IPS DF 4.7 (cell line): ENCODE measurements at regions not wholly inside any gene's neighbourhood (a gene's known extent, or its start where the extent isn't known, plus 50 kb on each side); places are given as distances from the start of the nearest gene placed in this dataset.
"Not testable (repeated sequence)": the region's sequence is repeated elsewhere in the genome, so short reads cannot be mapped to it uniquely, and the experiment has no call there.

Experiments
- DNase-seq: peaks from one replicate; pipeline ENCODE4 v3.0.0-alpha.2; 2013; ENCODE audit warnings: low spot score; ENCODE audit errors: extremely low read depth

- DNase-seq = no peak
Observed at GRCh38 chr6:14977747-14978382, 268.0 kb upstream of the JARID2 start.

GRCh38 chr6:14981960-14982359 lies 263.9 kb upstream of the JARID2 start:
- DNase-seq = no peak

DNA sequence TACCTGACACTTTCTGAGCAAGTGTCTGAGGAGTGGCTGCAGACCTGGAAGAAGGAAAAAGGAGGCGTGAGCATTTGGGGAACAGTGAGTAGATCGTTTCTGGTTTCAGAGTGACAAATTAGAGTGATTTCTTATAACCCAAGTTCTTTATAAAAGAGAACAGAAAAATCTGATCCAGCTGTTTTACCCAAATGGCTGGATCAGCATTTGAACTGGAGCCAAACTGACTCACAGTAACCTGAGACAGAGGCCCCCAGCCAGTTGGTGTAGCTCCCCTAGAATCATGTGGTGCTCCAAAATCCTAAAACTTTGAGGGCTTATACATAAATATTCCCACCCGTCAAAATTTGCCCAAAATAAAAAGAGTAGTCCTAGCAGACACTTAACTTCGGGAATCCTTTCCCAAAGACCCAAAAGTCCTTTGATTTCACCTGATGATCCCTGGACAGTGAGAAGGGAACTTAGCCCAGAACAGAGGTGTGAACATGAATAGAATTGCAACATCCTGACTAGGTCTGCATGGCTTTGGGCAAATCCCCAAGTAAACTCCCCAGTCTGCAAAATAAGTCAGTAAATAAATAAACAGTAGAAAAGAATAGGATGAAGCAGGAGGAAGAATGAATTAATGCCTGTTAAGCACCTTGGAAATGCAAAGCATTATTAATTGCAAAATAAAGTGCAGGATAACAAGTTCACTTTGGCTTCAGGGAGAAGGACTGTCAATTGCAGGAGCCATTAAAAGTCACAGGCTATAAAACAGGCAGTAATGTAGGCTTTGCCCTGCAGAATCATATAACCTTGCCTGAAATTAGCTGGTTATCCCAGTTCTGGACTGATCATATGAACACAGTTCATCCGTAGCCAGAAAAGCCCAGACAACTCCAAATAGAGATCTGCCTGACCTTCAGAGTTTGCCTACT lies 262.0 kb upstream of the JARID2 start:
- no peak for DNase-seq

GRCh38 chr6:14984519-14984853 lies 261.4 kb upstream of the JARID2 start:
- no peak for DNase-seq

DNA sequence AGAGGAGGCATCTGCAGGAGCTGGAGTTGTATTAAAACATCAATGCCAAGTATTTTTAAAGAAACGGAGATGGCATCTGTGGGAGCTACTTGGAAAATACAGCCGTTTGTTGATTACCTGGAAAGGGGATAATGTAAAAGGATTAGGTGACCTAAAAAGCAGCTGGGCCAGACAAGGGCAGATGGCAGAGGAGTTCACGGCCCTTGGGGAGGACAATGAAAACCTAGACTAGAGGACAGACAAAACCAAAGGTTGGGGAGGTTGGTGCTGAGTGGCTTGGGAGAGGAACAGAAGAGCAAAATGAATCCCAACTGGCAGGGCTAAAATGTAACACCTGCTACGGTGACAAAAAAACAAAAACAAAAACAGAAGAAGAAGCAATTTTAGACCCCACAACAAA lies 260.5 kb upstream of the JARID2 start:
- no peak for DNase-seq

DNA sequence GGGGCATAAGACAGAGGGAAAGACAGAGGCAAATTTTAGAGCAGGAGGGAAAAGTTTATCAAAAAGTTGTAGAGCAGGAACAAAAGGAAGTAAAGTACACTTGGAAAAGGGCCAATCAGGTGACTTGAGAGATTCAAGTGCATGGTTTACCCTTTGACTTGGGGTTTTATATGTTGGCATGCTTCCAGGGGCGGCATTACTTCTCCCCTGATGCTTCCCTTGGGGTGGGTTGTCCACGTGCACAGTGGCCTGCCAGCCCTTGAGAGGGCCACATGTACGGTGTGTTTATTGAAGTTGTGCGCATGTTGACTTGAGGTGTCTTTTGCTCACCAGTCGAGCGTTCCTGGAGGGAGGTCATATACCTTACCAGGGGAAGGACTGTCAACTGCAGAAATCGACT lies 259.5 kb upstream of the JARID2 start:
- no peak for DNase-seq

DNA sequence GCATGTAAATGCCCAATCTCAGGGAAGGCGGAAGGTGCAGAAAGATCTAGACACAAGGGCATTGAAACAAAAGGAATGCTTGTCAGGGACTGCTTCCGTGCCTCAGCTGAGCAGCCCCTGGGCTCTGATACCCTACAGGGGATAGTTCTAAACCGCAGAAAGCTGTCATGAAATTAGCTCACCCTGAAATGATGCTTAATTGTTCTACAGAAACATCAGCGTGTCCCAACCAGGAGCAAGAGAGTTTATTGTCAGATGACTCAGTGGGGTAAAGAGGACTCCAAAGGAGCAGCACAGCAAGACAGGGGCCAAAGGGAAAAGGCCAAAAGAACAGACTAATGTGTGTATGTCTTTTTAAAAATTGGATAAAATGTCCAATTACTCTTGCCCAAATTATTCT lies 258.4 kb upstream of the JARID2 start:
- no peak for DNase-seq

- no peak for DNase-seq
Observed at GRCh38 chr6:14992382-14992781, 253.5 kb upstream of the JARID2 start.

GRCh38 chr6:14995208-14995607 lies 250.7 kb upstream of the JARID2 start:
- no peak for DNase-seq

DNA sequence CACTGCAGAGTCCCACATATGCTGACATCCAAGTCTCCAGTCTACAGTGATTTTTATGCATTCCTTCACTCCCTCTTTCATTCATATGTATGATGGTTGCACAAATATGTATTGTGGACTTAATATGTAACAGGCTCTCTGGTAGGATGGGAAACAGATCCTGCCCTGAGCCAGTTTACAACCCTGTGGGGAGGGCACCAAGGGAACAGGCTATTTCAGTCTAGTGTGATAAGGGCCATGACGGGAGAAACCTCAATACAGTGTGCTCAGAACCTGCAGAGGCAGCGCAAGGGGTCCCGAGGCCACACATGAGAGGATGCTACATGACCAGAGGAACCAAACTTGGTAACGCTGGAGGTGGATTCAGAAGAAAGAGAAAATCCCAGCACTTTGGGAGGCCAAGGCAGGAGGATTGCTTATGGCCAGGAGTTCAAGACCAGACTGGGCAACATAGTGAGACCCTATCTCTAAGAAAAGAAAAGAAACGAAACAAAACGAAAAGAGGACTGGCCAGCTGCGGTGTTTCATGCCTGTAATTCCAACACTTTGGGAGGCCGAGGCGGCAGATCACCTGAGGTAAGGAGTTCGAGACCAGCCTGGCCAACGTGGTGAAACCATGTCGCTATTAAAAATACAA lies 249.8 kb upstream of the JARID2 start:
- no peak for DNase-seq

- no peak for DNase-seq
Observed at GRCh38 chr6:14996892-14997291, 249.0 kb upstream of the JARID2 start.

DNA sequence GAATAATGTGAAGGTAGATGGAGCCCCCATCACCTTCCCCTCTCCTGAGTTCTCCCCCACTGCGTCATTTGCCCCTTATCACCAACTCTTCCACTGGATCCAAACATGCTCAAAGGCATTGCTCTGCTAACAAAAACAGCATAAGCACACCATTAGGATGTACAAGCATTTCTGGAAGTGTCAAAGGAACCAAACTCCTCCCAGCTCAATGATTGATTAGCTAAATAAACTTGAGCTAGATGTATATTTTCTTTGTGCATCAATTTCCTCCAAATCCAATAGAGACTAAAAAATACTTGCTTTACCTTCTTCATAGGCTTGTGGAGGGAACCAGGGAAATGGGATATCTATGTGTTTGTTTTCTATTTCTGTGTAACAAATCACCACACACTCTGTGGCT lies 248.4 kb upstream of the JARID2 start:
- DNase-seq = no peak

DNA sequence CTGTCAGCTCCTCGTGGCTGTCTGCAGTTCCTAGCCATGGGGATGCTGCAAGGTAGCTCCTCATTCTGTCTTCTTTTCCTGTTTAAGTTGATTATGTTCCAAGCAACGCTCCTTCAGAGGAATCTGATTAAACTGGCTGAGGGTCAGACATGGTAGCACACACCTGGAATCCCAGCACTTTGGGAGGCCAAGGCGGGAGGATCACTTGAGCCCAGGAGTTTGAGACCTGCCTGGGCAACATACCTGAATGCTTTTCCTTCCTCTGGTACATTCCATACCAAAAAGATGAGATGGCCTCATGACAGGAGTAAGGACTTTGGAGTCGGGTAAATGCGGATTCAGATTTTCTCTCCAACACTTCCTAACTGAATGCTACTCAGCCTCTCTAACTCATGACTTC lies 246.8 kb upstream of the JARID2 start:
- DNase-seq = no peak

DNA sequence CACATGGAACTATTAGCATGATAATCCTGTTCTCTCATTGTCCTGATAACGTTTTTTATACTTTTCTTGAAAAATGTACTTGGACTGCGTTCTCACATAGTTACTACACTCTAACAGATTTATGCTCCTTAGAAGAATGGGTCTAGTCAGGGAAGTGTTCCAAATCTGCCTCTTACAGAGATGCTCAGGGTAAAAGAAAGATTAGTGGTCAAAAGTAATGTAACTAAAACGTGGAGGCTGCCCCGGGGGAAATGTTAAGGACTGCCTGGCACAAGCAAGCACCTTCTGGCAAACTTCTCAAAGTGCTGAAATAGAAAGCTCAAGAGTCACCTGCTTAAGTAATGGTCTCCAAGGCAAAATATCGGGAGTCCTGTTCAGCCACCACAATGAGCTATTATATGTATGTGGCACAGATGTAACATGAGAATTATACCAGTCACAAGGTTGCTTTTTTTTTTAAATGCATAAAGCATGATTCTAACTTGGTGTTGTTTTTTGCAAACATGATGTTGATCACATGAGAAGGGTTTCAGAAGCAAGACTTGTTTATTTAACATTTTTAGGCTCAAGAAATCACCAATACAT lies 244.5 kb upstream of the JARID2 start:
- DNase-seq = no peak

DNA sequence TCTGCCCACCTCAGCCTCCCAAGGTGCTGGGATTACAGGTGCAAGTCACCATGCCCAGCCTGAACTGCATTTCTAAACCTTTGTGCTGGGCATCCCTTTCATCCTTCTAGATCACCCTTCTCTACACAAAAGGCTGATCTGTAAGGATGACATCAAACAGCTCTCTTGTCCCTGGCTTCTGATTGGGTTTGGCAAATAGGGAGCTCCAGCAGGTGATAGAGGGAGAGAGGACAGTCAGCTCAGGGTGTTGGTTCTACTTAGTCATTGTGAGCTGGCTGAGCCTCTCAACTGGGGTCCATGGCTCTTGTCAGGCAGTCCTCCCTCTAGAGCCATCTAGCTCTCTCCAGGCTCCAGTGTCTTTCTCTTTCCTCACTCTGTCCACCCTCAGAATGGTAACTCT lies 237.6 kb upstream of the JARID2 start:
- DNase-seq = no peak

GRCh38 chr6:15014958-15015357 lies 230.9 kb upstream of the JARID2 start:
- DNase-seq = no peak

DNA sequence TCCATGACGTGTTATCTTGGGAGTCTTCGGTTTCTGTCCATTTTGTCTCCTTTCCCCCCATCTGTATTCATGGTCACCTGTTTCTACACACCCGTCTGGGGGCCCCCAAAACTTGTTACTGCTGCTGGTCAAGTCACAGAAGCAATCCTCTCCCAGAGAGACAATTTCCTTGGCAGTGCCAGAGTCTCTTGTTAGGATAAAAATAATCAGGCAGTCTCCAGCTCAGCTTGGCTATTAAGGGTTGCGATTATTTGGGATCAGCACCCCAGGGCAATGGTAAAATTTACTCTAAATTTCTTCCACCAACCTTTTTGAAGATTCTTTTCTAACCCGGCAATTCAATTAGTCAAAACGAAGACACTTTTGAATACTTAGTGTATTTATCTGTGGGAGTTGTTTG lies 229.1 kb upstream of the JARID2 start:
- DNase-seq = no peak

GRCh38 chr6:15017261-15017660 lies 228.6 kb upstream of the JARID2 start:
- DNase-seq = no peak

DNA sequence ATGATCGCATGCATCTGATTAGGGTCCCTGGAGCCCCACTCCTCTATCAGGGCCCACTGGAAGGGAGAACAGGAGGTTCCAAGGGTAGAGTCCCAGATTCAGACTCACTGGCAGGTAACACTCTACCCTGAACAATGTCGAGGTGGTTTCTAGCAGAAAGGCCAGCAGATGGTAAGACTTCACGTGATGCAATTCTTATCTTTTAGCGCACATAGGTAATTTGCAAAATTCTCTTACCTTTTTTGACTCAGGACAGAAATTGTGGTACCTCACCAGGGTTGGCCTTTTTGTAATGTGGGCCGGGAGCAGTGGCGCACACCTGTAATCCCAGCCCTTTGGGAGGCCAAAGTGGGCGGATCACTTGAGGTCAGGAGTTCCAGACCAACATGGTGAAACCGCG lies 228.1 kb upstream of the JARID2 start:
- no peak for DNase-seq

DNA sequence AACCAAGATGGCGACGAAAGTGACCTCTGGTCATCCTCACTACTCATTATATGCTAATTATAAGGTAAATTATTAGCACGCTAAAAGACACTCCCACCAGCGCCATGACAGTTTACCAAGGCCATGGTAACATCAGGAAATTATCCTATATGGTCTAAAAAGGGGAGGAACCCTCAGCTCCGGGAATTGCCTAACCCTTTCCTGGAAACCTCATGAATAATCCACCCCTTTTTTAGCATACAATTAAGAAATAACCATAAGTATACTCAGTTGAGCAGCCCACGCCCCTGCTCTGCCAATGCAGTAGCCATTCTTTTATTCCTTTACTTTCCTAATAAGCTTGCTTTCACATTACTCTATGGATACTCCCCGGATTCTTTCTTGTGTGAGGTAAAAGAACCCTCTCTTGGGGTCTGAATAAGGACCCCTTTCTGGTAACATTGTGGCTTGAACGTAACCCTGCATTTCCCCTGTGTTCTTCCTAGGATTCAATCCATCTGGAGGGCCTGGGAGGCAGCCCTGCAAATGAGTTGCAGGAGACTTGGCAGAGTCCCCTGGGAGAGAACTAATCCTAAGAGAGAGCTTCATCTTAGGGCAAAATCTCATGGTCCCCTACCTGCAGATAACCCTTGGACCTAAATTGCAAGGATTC lies 225.6 kb upstream of the JARID2 start:
- DNase-seq = no peak

- no peak for DNase-seq
Observed at GRCh38 chr6:15021074-15021473, 224.8 kb upstream of the JARID2 start.

DNA sequence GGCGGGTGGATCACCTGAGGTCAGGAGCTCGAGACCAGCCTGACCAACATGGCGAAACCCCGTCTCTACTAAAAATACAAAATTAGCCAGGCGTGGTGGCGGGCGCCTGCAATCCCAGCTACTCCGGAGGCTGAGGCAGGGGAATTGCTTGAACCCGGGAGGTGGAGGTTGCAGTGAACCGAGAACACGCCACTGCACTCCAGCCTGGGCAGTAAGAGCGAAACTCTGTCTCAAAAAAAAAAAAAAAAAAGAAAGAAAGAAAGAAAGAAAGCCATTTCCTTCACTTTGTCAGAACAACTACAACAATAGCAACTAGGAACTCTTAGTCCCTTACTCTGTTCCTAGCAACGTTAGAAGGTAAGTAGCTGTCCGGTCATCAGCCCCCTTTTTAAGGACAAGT lies 222.9 kb upstream of the JARID2 start:
- not testable (repeated sequence) for DNase-seq
